ENCODE measurements at regions not wholly inside any gene's neighbourhood (a gene's known extent, or its start where the extent isn't known, plus 50 kb on each side); places are given as distances from the start of the nearest gene placed in this dataset.
"Not testable (repeated sequence)": the region's sequence is repeated elsewhere in the genome, so short reads cannot be mapped to it uniquely, and the experiment has no call there.

DNA sequence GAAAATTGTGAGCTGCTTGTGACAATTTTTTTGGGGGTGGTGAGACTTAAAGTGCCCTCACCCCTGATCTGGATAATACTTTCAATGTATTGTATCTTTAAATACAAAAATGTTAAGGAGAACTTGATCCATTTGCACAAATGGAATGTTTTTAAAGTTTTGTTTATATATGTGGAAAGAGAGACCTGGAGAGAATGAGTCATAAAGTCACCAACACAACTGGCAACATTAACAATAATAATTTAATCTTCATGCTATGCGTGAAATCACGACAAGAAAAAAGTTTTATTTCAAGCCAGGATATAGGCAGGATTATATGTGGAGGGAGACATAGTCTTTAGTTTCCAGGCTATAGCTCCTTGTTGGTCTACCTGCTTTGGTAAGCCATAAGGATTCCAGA, 537.5 kb downstream of the GPAM start:
- CTCF ChIA-PET: no interaction called here
- POLR2A ChIA-PET (ENCODE audit: unreplicated experiment): no interaction called here
- no peaks in the 10 kb centered on the region for H3K36me3 ChIP-seq (ENCODE audit: low read depth)
- H3K9me3 ChIP-seq (ENCODE audit: insufficient read depth, low read depth): no peaks in the 10 kb centered on the region
- no peak for TF ChIP-seq EZH2 (IDR thresholded peaks at IDR 0.05; ENCODE audit: low read depth)
- TF ChIP-seq, protein P1, sequence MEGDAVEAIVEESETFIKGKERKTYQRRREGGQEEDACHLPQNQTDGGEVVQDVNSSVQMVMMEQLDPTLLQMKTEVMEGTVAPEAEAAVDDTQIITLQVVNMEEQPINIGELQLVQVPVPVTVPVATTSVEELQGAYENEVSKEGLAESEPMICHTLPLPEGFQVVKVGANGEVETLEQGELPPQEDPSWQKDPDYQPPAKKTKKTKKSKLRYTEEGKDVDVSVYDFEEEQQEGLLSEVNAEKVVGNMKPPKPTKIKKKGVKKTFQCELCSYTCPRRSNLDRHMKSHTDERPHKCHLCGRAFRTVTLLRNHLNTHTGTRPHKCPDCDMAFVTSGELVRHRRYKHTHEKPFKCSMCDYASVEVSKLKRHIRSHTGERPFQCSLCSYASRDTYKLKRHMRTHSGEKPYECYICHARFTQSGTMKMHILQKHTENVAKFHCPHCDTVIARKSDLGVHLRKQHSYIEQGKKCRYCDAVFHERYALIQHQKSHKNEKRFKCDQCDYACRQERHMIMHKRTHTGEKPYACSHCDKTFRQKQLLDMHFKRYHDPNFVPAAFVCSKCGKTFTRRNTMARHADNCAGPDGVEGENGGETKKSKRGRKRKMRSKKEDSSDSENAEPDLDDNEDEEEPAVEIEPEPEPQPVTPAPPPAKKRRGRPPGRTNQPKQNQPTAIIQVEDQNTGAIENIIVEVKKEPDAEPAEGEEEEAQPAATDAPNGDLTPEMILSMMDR (conservative IDR thresholded peaks at IDR 0.05): no peak
- no peaks in the 10 kb centered on the region for H3K27me3 ChIP-seq (ENCODE audit: insufficient read depth, low read depth)
- H3K27ac ChIP-seq: no peak overlapping the region
- no peak overlapping the region for H3K4me3 ChIP-seq
- H3K9me2 ChIP-seq (ENCODE audit: insufficient read depth): no peaks in the 10 kb centered on the region
- no peak overlapping the region for H3K4me2 ChIP-seq
- H2AFZ ChIP-seq: no peak overlapping the region
- BruUV-seq (replicated peaks): no TSS peak
- H3F3A ChIP-seq (ENCODE audit: insufficient read depth, low read depth): no peaks in the 10 kb centered on the region
- no peak for DNase-seq
- no peaks in the 10 kb centered on the region for H3K79me2 ChIP-seq (ENCODE audit: low read depth)
- no peaks in the 10 kb centered on the region for H4K20me1 ChIP-seq (ENCODE audit: insufficient read depth)
- intact Hi-C loops (cut with micrococcal nuclease; ENCODE audit: unreplicated experiment): no loop called here
- no peaks in the 10 kb centered on the region for H3K4me1 ChIP-seq (replicated peaks; ENCODE audit: insufficient read depth)

DNA sequence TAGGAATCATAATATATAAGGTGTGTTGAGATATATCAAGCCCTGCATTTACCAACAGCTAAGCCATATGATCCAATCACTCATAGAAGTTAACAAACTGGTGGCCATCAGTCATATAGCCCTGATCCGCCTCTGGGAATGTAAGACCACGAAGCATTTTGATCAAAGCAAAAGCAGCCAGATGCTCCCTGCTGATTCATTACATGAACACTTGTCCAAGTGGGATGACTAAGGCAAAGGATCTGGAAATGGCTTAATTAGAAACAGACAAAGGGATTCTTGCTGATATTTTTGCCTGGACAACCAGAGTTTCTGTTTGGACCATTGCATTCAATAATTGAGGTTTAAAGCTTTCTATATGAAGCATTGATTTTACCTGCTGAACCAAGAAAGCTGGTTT, 535.5 kb downstream of the GPAM start:
- H3K4me3 ChIP-seq: no peak overlapping the region
- intact Hi-C loops (cut with micrococcal nuclease; ENCODE audit: unreplicated experiment): no loop called here
- no peaks in the 10 kb centered on the region for H3F3A ChIP-seq (ENCODE audit: insufficient read depth, low read depth)
- H3K36me3 ChIP-seq (ENCODE audit: low read depth): no peaks in the 10 kb centered on the region
- no peak overlapping the region for H2AFZ ChIP-seq
- no peaks in the 10 kb centered on the region for H3K9me3 ChIP-seq (ENCODE audit: insufficient read depth, low read depth)
- no peaks in the 10 kb centered on the region for H3K4me1 ChIP-seq (replicated peaks; ENCODE audit: insufficient read depth)
- H3K27ac ChIP-seq: no peak overlapping the region
- TF ChIP-seq EZH2 (IDR thresholded peaks at IDR 0.05; ENCODE audit: low read depth): no peak
- TF ChIP-seq, protein P1 (conservative IDR thresholded peaks at IDR 0.05): no peak
- no peak overlapping the region for H3K4me2 ChIP-seq
- H3K27me3 ChIP-seq (ENCODE audit: insufficient read depth, low read depth): no peaks in the 10 kb centered on the region
- ChIA-PET CTCF (no interaction called here), POLR2A (ENCODE audit: unreplicated experiment) (no interaction called here)
- H3K79me2 ChIP-seq (ENCODE audit: low read depth): no peaks in the 10 kb centered on the region
- no peak for DNase-seq
- no TSS peak for BruUV-seq (replicated peaks)
- H4K20me1 ChIP-seq (ENCODE audit: insufficient read depth): no peaks in the 10 kb centered on the region
- no peaks in the 10 kb centered on the region for H3K9me2 ChIP-seq (ENCODE audit: insufficient read depth)

DNA sequence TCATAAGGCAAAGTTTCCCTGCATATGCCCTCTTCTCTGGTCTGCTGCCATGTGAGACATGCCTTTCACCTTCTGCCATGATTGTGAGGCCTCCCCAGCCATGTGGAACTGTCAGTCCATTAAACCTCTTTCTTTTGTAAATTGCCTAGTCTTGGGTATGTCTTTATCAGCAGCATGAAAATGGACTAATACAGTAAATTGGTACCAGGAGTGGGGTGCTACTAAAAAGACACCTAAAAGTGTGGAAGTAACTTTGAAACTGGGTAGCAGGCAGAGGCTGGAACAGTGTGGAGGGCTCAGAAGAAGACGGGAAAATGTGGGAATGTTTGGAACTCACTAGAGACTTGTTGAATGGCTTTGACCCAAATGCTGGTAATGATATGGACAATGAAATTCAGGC, 534.5 kb downstream of the GPAM start:
- H3K4me1 ChIP-seq (replicated peaks; ENCODE audit: insufficient read depth); H3K79me2 ChIP-seq (ENCODE audit: low read depth); H3K4me2 ChIP-seq; H3F3A ChIP-seq (ENCODE audit: insufficient read depth, low read depth); H3K4me3 ChIP-seq; BruUV-seq (replicated peaks); H3K9me2 ChIP-seq (ENCODE audit: insufficient read depth); H3K27ac ChIP-seq; H4K20me1 ChIP-seq (ENCODE audit: insufficient read depth); H3K9me3 ChIP-seq (ENCODE audit: insufficient read depth, low read depth); H3K36me3 ChIP-seq (ENCODE audit: low read depth); CTCF ChIA-PET; H2AFZ ChIP-seq; H3K27me3 ChIP-seq (ENCODE audit: insufficient read depth, low read depth); POLR2A ChIA-PET (ENCODE audit: unreplicated experiment); DNase-seq; intact Hi-C loops (cut with micrococcal nuclease; ENCODE audit: unreplicated experiment): not testable (repeated sequence)

DNA sequence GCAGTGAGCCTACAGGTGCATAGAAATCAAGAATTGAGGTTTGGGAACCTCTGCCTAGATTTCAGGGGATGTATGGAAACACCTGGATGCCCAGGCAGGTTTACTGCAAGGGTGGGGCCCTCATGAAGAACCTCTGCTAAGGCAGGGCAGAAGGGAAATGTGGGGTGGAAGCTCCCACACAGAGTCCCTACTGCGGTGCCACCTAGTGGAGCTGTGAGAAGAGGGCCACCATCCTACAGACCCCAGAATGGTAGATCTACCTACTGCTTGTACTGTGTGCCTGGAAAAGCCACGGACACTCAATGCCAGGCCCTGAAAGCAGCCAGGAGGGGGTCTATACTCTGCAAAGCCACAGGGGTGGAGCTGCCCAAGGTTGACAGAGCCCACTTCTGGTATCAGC, 533.5 kb downstream of the GPAM start:
- H3K4me1 ChIP-seq (replicated peaks; ENCODE audit: insufficient read depth): no peaks in the 10 kb centered on the region
- DNase-seq: no peak
- no peaks in the 10 kb centered on the region for H3K9me3 ChIP-seq (ENCODE audit: insufficient read depth, low read depth)
- TF ChIP-seq, protein P1 (conservative IDR thresholded peaks at IDR 0.05): no peak
- no peak for TF ChIP-seq EZH2 (IDR thresholded peaks at IDR 0.05; ENCODE audit: low read depth)
- H4K20me1 ChIP-seq (ENCODE audit: insufficient read depth): no peaks in the 10 kb centered on the region
- no peak overlapping the region for H3K27ac ChIP-seq
- POLR2A ChIA-PET (ENCODE audit: unreplicated experiment): no interaction called here
- no peaks in the 10 kb centered on the region for H3K27me3 ChIP-seq (ENCODE audit: insufficient read depth, low read depth)
- no peak overlapping the region for H3K4me2 ChIP-seq
- no peak overlapping the region for H2AFZ ChIP-seq
- H3F3A ChIP-seq (ENCODE audit: insufficient read depth, low read depth): no peaks in the 10 kb centered on the region
- no peaks in the 10 kb centered on the region for H3K79me2 ChIP-seq (ENCODE audit: low read depth)
- H3K9me2 ChIP-seq (ENCODE audit: insufficient read depth): no peaks in the 10 kb centered on the region
- BruUV-seq (replicated peaks): no TSS peak
- H3K36me3 ChIP-seq (ENCODE audit: low read depth): no peaks in the 10 kb centered on the region
- no peak overlapping the region for H3K4me3 ChIP-seq
- CTCF ChIA-PET: no interaction called here
- intact Hi-C loops (cut with micrococcal nuclease; ENCODE audit: unreplicated experiment): no loop called here
